IMR-90 (cell line): ENCODE measurements at regions not wholly inside any gene's neighbourhood (a gene's known extent, or its start where the extent isn't known, plus 50 kb on each side); places are given as distances from the start of the nearest gene placed in this dataset.

ENCODE experiments used
- ATAC-seq: fragments of 200-7000 bp; cut with Tn5 transposase; 2 replicates; pipeline ENCODE4 v1.9.1; 2020; ENCODE audit warnings: low read depth, mild to moderate bottlenecking, moderate library complexity
- BruUV-seq: library from RNA; stranded (reverse); fragments of 400-500 nt; replicated peaks from 2 replicates; lab custom pipeline; 2021; lab: Mats Ljungman, UMichigan
- CTCF ChIA-PET: fragments of 300-600 bp; formaldehyde crosslinking; extraction: SDS; loops from one replicate; lab custom pipeline; 2021; ENCODE audit warnings: antibody characterized with exemption; lab: Yijun Ruan, JAX
- POLR2A ChIA-PET: fragments of 300-600 bp; sonication (Branson Sonifier 250); formaldehyde crosslinking; loops from one replicate; lab custom pipeline; 2022; ENCODE audit warnings: antibody characterized with exemption; ENCODE audit not compliant: unreplicated experiment; lab: Charles Lee
- DNase-seq: peaks from one replicate; pipeline ENCODE4 v3.0.0; 2013
- H2AFZ ChIP-seq: replicated peaks from 2 replicates; pipeline ENCODE3; 2013; ENCODE audit warnings: low read length, mild to moderate bottlenecking; ENCODE audit not compliant: poor library complexity
- H2AK5ac ChIP-seq: 2 replicates; pipeline ENCODE4 v1.6.1; 2013; ENCODE audit warnings: low read depth, low read length, inconsistent platforms
- H2AK9ac ChIP-seq: replicated peaks from 2 replicates; pipeline ENCODE3; 2013; ENCODE audit warnings: mild to moderate bottlenecking, low read depth, low read length, moderate library complexity; ENCODE audit not compliant: poor library complexity
- H2BK120ac ChIP-seq: 2 replicates; pipeline ENCODE4 v1.6.1; 2013; ENCODE audit warnings: low read depth, low read length, inconsistent platforms
- H2BK15ac ChIP-seq: 3 replicates; pipeline ENCODE4 v1.6.1; 2013; ENCODE audit warnings: low read depth, low read length, inconsistent platforms
- H2BK20ac ChIP-seq: 2 replicates; pipeline ENCODE4 v1.6.1; 2013; ENCODE audit warnings: low read depth, mild to moderate bottlenecking, inconsistent platforms, low read length, moderate library complexity
- H2BK5ac ChIP-seq: 2 replicates; pipeline ENCODE4 v1.6.1; 2013; ENCODE audit warnings: mild to moderate bottlenecking, low read depth, low read length, inconsistent platforms; ENCODE audit not compliant: poor library complexity, severe bottlenecking
- H3K14ac ChIP-seq: replicated peaks from 2 replicates; pipeline ENCODE4 v1.6.1; 2013; ENCODE audit warnings: low read depth, low read length, inconsistent platforms
- H3K18ac ChIP-seq: 2 replicates; pipeline ENCODE4 v1.6.1; 2013; ENCODE audit warnings: low read depth, low read length, control low read depth
- H3K23ac ChIP-seq: 2 replicates; pipeline ENCODE4 v1.6.1; 2013; ENCODE audit warnings: low read depth, low read length, inconsistent platforms
- H3K27ac ChIP-seq: 2 replicates; pipeline ENCODE4 v1.5.1; 2013; ENCODE audit warnings: mild to moderate bottlenecking, control low read depth, low read length; ENCODE audit not compliant: insufficient read depth
- H3K27me3 ChIP-seq: 2 replicates; pipeline ENCODE4 v1.6.1; 2013; ENCODE audit warnings: low read length; ENCODE audit not compliant: control insufficient read depth, insufficient read depth
- H3K36me3 ChIP-seq: 2 replicates; pipeline ENCODE4 v1.6.1; 2013; ENCODE audit warnings: low read length, mixed read lengths; ENCODE audit not compliant: control insufficient read depth, insufficient read depth
- H3K4ac ChIP-seq: 2 replicates; pipeline ENCODE4 v1.6.1; 2013; ENCODE audit warnings: low read depth, low read length, inconsistent platforms
- H3K4me1 ChIP-seq: 2 replicates; pipeline ENCODE4 v1.6.1; 2013; ENCODE audit warnings: low read length, mixed read lengths; ENCODE audit not compliant: control insufficient read depth, insufficient read depth
- H3K4me2 ChIP-seq: 2 replicates; pipeline ENCODE4 v1.6.1; 2013; ENCODE audit warnings: low read depth, mild to moderate bottlenecking, control low read depth, low read length, moderate library complexity
- H3K4me3 ChIP-seq: 2 replicates; pipeline ENCODE4 v1.5.1; 2013; ENCODE audit warnings: low read depth, mild to moderate bottlenecking, control low read depth, low read length, moderate library complexity; ENCODE audit not compliant: insufficient read depth
- H3K56ac ChIP-seq: 2 replicates; pipeline ENCODE4 v1.6.1; 2013; ENCODE audit warnings: low read length, inconsistent platforms; ENCODE audit not compliant: insufficient read depth; ENCODE audit errors: extremely low read depth
- H3K79me1 ChIP-seq, 2 experiments: 2 replicates each; pipeline ENCODE4 v1.6.1; 2013; ENCODE audit warnings: low read length in 2 of 2, inconsistent platforms in 1 of 2, low read depth in 1 of 2
- H3K9ac ChIP-seq: 2 replicates; pipeline ENCODE4 v1.6.1; 2013; ENCODE audit warnings: low read depth, low read length, control low read depth
- H3K9me1 ChIP-seq: 2 replicates; pipeline ENCODE4 v1.6.1; 2013; ENCODE audit warnings: low read length, inconsistent platforms; ENCODE audit not compliant: insufficient read depth
- H3K9me3 ChIP-seq: 2 replicates; pipeline ENCODE4 v1.6.1; 2013; ENCODE audit warnings: low read length; ENCODE audit not compliant: control insufficient read depth, insufficient read depth
- H4K20me1 ChIP-seq: 2 replicates; pipeline ENCODE4 v1.6.1; 2013; ENCODE audit warnings: low read length, inconsistent platforms; ENCODE audit not compliant: insufficient read depth
- H4K5ac ChIP-seq: 2 replicates; pipeline ENCODE4 v1.6.1; 2013; ENCODE audit warnings: mild to moderate bottlenecking, low read depth, low read length, control low read depth
- H4K8ac ChIP-seq, 2 experiments: 2 replicates each; pipeline ENCODE4 v1.6.1; 2013; ENCODE audit warnings: low read depth in 2 of 2, low read length in 2 of 2, control low read depth in 1 of 2, inconsistent platforms in 1 of 2
- H4K91ac ChIP-seq: 2 replicates; pipeline ENCODE4 v1.6.1; 2013; ENCODE audit warnings: low read depth, low read length, inconsistent platforms; ENCODE audit not compliant: insufficient read depth
- BHLHE40 ChIP-seq: fragments of 150-350 bp; IDR thresholded peaks from 2 replicates; pipeline ENCODE4 v1.6.1; 2016; ENCODE audit warnings: mild to moderate bottlenecking, low read depth, low read length
- CHD1 ChIP-seq: IDR thresholded peaks from 2 replicates; pipeline ENCODE4 v1.6.1; 2012; ENCODE audit warnings: low read depth, low read length, improper control_type of control experiment
- MAFK ChIP-seq: IDR thresholded peaks from 2 replicates; pipeline ENCODE4 v1.6.1; 2012; ENCODE audit warnings: low read depth, low read length, improper control_type of control experiment
- MXI1 ChIP-seq: IDR thresholded peaks from 2 replicates; pipeline ENCODE4 v1.6.1; 2012; ENCODE audit warnings: low read depth, mild to moderate bottlenecking, low read length, moderate library complexity, borderline replicate concordance
- NFE2L2 ChIP-seq: fragments of 150-350 bp; IDR thresholded peaks from 2 replicates; pipeline ENCODE4 v1.6.1; 2016; ENCODE audit warnings: low read depth, mild to moderate bottlenecking, low read length
- POLR2A ChIP-seq: IDR thresholded peaks from 2 replicates; pipeline ENCODE4 v1.6.1; 2012; ENCODE audit warnings: mild to moderate bottlenecking, low read depth, low read length
- RAD21 ChIP-seq: IDR thresholded peaks from 2 replicates; pipeline ENCODE4 v1.6.1; 2012; ENCODE audit warnings: low read length, improper control_type of control experiment
- RCOR1 ChIP-seq: IDR thresholded peaks from 2 replicates; pipeline ENCODE4 v1.6.1; 2012; ENCODE audit warnings: mild to moderate bottlenecking, low read length, improper control_type of control experiment; ENCODE audit not compliant: insufficient replicate concordance
- RFX5 ChIP-seq: IDR thresholded peaks from 2 replicates; pipeline ENCODE4 v1.8.0; 2012; ENCODE audit warnings: low read depth, mild to moderate bottlenecking, low read length, moderate library complexity
- SMC3 ChIP-seq: fragments of 150-350 bp; IDR thresholded peaks from 2 replicates; pipeline ENCODE4 v1.6.1; 2016; ENCODE audit warnings: low read depth, mild to moderate bottlenecking, antibody characterized with exemption, low read length, moderate library complexity
- WGBS, 2 experiments: methylation state at CpG; one replicate each; pipeline versions ENCODE4 v1.1.5 to v1.1.7; 2013; ENCODE audit warnings: missing lambda C conversion rate in 2 of 2; ENCODE audit not compliant: insufficient read length in 1 of 2; ENCODE audit errors: extremely low coverage in 2 of 2; 5-methylcytosine and 5-hydroxymethylcytosine counted together
- dilution Hi-C: fragments of 300-500 bp; cut with HindIII; formaldehyde crosslinking; loops from one replicate; pipeline ENCODE4 v1.14.3; 2018; ENCODE audit warnings: low sequenced_read_pairs; ENCODE audit not compliant: unreplicated experiment
- in situ Hi-C: fragments of 300-500 bp; cut with MboI; formaldehyde crosslinking; loops from 3 replicates; pipeline ENCODE4 v1.14.3; 2019; ENCODE audit warnings: low sequenced_read_pairs, inconsistent platforms, mixed read lengths
- intact Hi-C: fragments of 100-400 bp; cut with micrococcal nuclease; formaldehyde crosslinking; loops from 2 replicates; pipeline ENCODE4 v1.10.0; 2022
- TF ChIP-seq, protein P1 (sequence below): fragments of 150-350 bp; IDR thresholded peaks from 2 replicates; pipeline ENCODE4 v1.6.1; 2017; ENCODE audit warnings: mild to moderate bottlenecking, antibody characterized with exemption, low read length, low read depth
- TF ChIP-seq, protein P2 (sequence below): fragments of 150-350 bp; IDR thresholded peaks from 2 replicates; pipeline ENCODE4 v1.6.1; 2016; ENCODE audit warnings: low read depth, mild to moderate bottlenecking, low read length, moderate library complexity, borderline replicate concordance
- TF ChIP-seq, protein P3 (sequence below): conservative IDR thresholded peaks from 2 replicates; pipeline ENCODE4 v1.5.1; 2012; ENCODE audit warnings: mild to moderate bottlenecking, low read depth, low read length, improper control_type of control experiment

DNA sequence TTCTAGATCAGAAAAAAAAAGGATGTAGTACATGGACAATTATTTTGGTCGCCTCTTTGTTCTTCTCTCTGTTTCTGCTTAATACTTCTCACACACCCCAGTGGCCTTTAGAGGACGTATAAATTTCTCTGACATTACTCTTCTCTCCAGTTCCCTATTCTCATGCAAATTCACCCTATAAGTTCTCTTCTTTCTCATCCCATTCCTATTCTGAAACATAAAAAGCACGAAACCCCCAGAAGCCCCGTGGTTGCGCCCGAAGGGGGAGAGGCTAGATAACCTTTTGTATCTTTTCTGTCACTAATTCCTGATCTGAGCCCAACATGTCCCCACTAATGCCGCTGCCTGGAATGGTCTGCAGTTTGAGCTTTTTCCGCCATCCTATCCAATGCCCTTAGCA, 136.9 kb downstream of the SKIDA1 start:
- in situ Hi-C loops (no loop called here), intact Hi-C loops (no loop called here), dilution Hi-C loops (no loop called here)
- no peak overlapping the region for H3K4me3 ChIP-seq
- ChIA-PET CTCF (no interaction called here), POLR2A (no interaction called here)
- no peak overlapping the region for H2BK5ac ChIP-seq
- 0 out of 2 replicates have a peak, but pooled peaks cover 1% of the 10 kb centered on the region for H3K9me1 ChIP-seq
- H4K5ac ChIP-seq: no peak overlapping the region
- H2AK5ac ChIP-seq: 0 out of 2 replicates have a peak overlapping the region, but pooled peaks have one; percentile 12
- no peak overlapping the region for H4K8ac ChIP-seq
- no peaks in the 10 kb centered on the region for H3K79me1 ChIP-seq
- 74% methylated on average over 2 of the region's 8 CpGs; no CpG with 5 or more reads in 1 of the 2 experiments for WGBS, 2 experiments
- no peak for ATAC-seq
- BruUV-seq: no TSS peak
- no peaks in the 10 kb centered on the region for H3K27me3 ChIP-seq
- H3K23ac ChIP-seq: no peak overlapping the region
- H3K9ac ChIP-seq: no peak overlapping the region
- H3K56ac ChIP-seq: no peak overlapping the region
- H3K36me3 ChIP-seq: no peaks in the 10 kb centered on the region
- H3K18ac ChIP-seq: no peak overlapping the region
- no peak overlapping the region for H3K4ac ChIP-seq
- H2AFZ ChIP-seq: no peak overlapping the region
- no peak overlapping the region; the same call in 2 of the 3 replicates for H2BK15ac ChIP-seq
- TF ChIP-seq MAFK: no peak
- no peak for TF ChIP-seq BHLHE40
- TF ChIP-seq, protein P1, sequence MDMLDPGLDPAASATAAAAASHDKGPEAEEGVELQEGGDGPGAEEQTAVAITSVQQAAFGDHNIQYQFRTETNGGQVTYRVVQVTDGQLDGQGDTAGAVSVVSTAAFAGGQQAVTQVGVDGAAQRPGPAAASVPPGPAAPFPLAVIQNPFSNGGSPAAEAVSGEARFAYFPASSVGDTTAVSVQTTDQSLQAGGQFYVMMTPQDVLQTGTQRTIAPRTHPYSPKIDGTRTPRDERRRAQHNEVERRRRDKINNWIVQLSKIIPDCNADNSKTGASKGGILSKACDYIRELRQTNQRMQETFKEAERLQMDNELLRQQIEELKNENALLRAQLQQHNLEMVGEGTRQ: no peak
- no peak for TF ChIP-seq RAD21
- TF ChIP-seq, protein P2, sequence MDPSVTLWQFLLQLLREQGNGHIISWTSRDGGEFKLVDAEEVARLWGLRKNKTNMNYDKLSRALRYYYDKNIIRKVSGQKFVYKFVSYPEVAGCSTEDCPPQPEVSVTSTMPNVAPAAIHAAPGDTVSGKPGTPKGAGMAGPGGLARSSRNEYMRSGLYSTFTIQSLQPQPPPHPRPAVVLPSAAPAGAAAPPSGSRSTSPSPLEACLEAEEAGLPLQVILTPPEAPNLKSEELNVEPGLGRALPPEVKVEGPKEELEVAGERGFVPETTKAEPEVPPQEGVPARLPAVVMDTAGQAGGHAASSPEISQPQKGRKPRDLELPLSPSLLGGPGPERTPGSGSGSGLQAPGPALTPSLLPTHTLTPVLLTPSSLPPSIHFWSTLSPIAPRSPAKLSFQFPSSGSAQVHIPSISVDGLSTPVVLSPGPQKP: no peak
- TF ChIP-seq CHD1: no peak
- no peak for TF ChIP-seq RFX5
- TF ChIP-seq, protein P3, sequence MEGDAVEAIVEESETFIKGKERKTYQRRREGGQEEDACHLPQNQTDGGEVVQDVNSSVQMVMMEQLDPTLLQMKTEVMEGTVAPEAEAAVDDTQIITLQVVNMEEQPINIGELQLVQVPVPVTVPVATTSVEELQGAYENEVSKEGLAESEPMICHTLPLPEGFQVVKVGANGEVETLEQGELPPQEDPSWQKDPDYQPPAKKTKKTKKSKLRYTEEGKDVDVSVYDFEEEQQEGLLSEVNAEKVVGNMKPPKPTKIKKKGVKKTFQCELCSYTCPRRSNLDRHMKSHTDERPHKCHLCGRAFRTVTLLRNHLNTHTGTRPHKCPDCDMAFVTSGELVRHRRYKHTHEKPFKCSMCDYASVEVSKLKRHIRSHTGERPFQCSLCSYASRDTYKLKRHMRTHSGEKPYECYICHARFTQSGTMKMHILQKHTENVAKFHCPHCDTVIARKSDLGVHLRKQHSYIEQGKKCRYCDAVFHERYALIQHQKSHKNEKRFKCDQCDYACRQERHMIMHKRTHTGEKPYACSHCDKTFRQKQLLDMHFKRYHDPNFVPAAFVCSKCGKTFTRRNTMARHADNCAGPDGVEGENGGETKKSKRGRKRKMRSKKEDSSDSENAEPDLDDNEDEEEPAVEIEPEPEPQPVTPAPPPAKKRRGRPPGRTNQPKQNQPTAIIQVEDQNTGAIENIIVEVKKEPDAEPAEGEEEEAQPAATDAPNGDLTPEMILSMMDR: no peak
- no peak for TF ChIP-seq NFE2L2
- no peak for TF ChIP-seq MXI1
- no peak for TF ChIP-seq POLR2A
- no peak for TF ChIP-seq SMC3
- TF ChIP-seq RCOR1: no peak
- no peaks in the 10 kb centered on the region for H4K20me1 ChIP-seq
- H3K14ac ChIP-seq: no peak overlapping the region
- H2BK120ac ChIP-seq: no peak overlapping the region
- H3K4me1 ChIP-seq: no peaks in the 10 kb centered on the region
- H2BK20ac ChIP-seq: no peak overlapping the region
- no peaks in the 10 kb centered on the region for H3K9me3 ChIP-seq
- no peak overlapping the region for H3K27ac ChIP-seq
- no peak for DNase-seq
- H3K4me2 ChIP-seq: no peak overlapping the region
- H2AK9ac ChIP-seq: no peak overlapping the region
- H4K91ac ChIP-seq: no peak overlapping the region
